SK-N-SH (cell line): ENCODE measurements at regions not wholly inside any gene's neighbourhood (a gene's known extent, or its start where the extent isn't known, plus 50 kb on each side); places are given as distances from the start of the nearest gene placed in this dataset.

Experiments
- CTCF ChIA-PET: fragments of 300-600, 350-600 bp; formaldehyde crosslinking; extraction: SDS; loops from one replicate; lab custom pipeline; 2021; lab: Yijun Ruan, JAX
- POLR2A ChIA-PET: fragments of 350-600 bp; sonication (Branson Sonifier 250); formaldehyde crosslinking; extraction: SDS; loops from one replicate; lab custom pipeline; 2020; ENCODE audit warnings: antibody characterized with exemption, inconsistent platforms; lab: Yijun Ruan, JAX
- DNase-seq: peaks from one replicate; pipeline ENCODE4 v3.0.0; 2012
- H2AFZ ChIP-seq: fragments of 200-600 bp; sonication (generic); 2 replicates; pipeline ENCODE4 v1.8.1; 2016; ENCODE audit warnings: antibody characterized with exemption, mild to moderate bottlenecking, low read depth
- H3F3A ChIP-seq: fragments of 200-600 bp; sonication (generic); replicated peaks from 2 replicates; pipeline ENCODE3; 2016; ENCODE audit warnings: antibody characterized with exemption, mild to moderate bottlenecking; ENCODE audit not compliant: insufficient read depth
- H3K27ac ChIP-seq, 2 experiments: fragments of 200-500 bp in 1 of 2; fragments of 200-600 bp in 1 of 2; sonication (Bioruptor generic) in 1 of 2; sonication (generic), shearing (Covaris generic) in 1 of 2; 2 replicates each; pipeline versions ENCODE4 v1.5.1 to v1.6.1; 2014 to 2016; ENCODE audit warnings: low read depth in 2 of 2, inconsistent platforms in 1 of 2, low read length in 1 of 2, mild to moderate bottlenecking in 1 of 2, mixed read lengths in 1 of 2
- H3K27me3 ChIP-seq: fragments of 200-600 bp; sonication (generic), shearing (Covaris generic); 2 replicates; pipeline ENCODE4 v1.6.1; 2016; ENCODE audit warnings: mixed run types; ENCODE audit not compliant: insufficient read depth
- H3K36me3 ChIP-seq, 2 experiments: fragments of 200-500 bp in 1 of 2; fragments of 200-600 bp in 1 of 2; sonication (Bioruptor generic) in 1 of 2; sonication (generic) in 1 of 2; replicated peaks in 1 of 2; 2 replicates each; pipeline versions ENCODE3 to v1.5.1; 2014 to 2016; ENCODE audit warnings: low read length in 1 of 2, mild to moderate bottlenecking in 1 of 2; ENCODE audit not compliant: insufficient read depth in 2 of 2, control insufficient read depth in 1 of 2
- H3K4me1 ChIP-seq, 2 experiments: fragments of 200-500 bp in 1 of 2; fragments of 200-600 bp in 1 of 2; sonication (Bioruptor generic) in 1 of 2; sonication (generic), shearing (Covaris generic) in 1 of 2; 2 replicates each; pipeline versions ENCODE4 v1.5.1 to v1.6.1; 2014 to 2016; ENCODE audit warnings: low read depth in 1 of 2, low read length in 1 of 2, mixed run types in 1 of 2; ENCODE audit not compliant: insufficient read depth in 2 of 2, control insufficient read depth in 1 of 2
- H3K4me2 ChIP-seq: fragments of 200-600 bp; sonication (generic), shearing (Covaris generic); 2 replicates; pipeline ENCODE4 v1.6.1; 2017; ENCODE audit warnings: mixed run types
- H3K4me3 ChIP-seq, 2 experiments: fragments of 200-500 bp in 1 of 2; fragments of 200-600 bp in 1 of 2; sonication (Bioruptor generic) in 1 of 2; sonication (generic), shearing (Covaris generic) in 1 of 2; 2 replicates each; pipeline versions ENCODE4 v1.5.1 to v1.8.1; 2014 to 2016; ENCODE audit warnings: low read depth in 2 of 2, inconsistent platforms in 1 of 2, low read length in 1 of 2, mild to moderate bottlenecking in 1 of 2, mixed read lengths in 1 of 2, moderate library complexity in 1 of 2
- H3K79me2 ChIP-seq: fragments of 200-600 bp; sonication (generic); 2 replicates; pipeline ENCODE4 v1.8.1; 2017; ENCODE audit warnings: mild to moderate bottlenecking; ENCODE audit not compliant: insufficient read depth
- H3K9ac ChIP-seq: fragments of 200-600 bp; sonication (generic); 2 replicates; pipeline ENCODE4 v1.6.1; 2017; ENCODE audit warnings: mixed run types
- H3K9me2 ChIP-seq: fragments of 200-600 bp; sonication (generic); 2 replicates; pipeline ENCODE4 v1.6.1; 2017; ENCODE audit warnings: mixed run types
- H3K9me3 ChIP-seq: fragments of 200-600 bp; sonication (generic); 2 replicates; pipeline ENCODE4 v1.6.1; 2017; ENCODE audit warnings: mixed run types, mild to moderate bottlenecking, moderate library complexity
- H4K20me1 ChIP-seq: fragments of 200-600 bp; sonication (generic); 2 replicates; pipeline ENCODE4 v1.6.1; 2017; ENCODE audit warnings: mild to moderate bottlenecking, mixed run types; ENCODE audit not compliant: insufficient read depth
- FOXJ3 ChIP-seq: sonication (generic); formaldehyde crosslinking; IDR thresholded peaks from 2 replicates; pipeline ENCODE4 v1.5.1; 2020; ENCODE audit warnings: mild to moderate bottlenecking, missing genetic modification reagents
- GATA2 ChIP-seq: sonication (generic); formaldehyde crosslinking; IDR thresholded peaks from 2 replicates; pipeline ENCODE4 v1.5.0; 2020; ENCODE audit warnings: mild to moderate bottlenecking, missing genetic modification reagents
- JUND ChIP-seq: IDR thresholded peaks from 2 replicates; pipeline ENCODE4 v1.4.0; 2012
- POLR2AphosphoS5 ChIP-seq: IDR thresholded peaks from 2 replicates; pipeline ENCODE4 v1.6.1; 2012; ENCODE audit warnings: low read depth, low read length
- RAD21 ChIP-seq: IDR thresholded peaks from 2 replicates; pipeline ENCODE4 v1.6.1; 2012; ENCODE audit warnings: mild to moderate bottlenecking, low read length
- RXRA ChIP-seq: IDR thresholded peaks from 2 replicates; pipeline ENCODE4 v1.4.0; 2012; ENCODE audit warnings: low read depth, mild to moderate bottlenecking, borderline replicate concordance
- SIN3A ChIP-seq: IDR thresholded peaks from 2 replicates; pipeline ENCODE4 v1.6.1; 2012; ENCODE audit warnings: low read depth, mild to moderate bottlenecking, low read length, moderate library complexity, borderline replicate concordance
- SMC3 ChIP-seq: IDR thresholded peaks from 2 replicates; pipeline ENCODE4 v1.6.1; 2012; ENCODE audit warnings: low read depth, low read length, improper control_type of control experiment
- WGBS: methylation state at CpG from one replicate; pipeline ENCODE4 v1.1.6; 2017; ENCODE audit warnings: low lambda C conversion rate; 5-methylcytosine and 5-hydroxymethylcytosine counted together
- TF ChIP-seq, protein P1 (sequence below): IDR thresholded peaks from 2 replicates; pipeline ENCODE4 v1.6.1; 2012; ENCODE audit warnings: mild to moderate bottlenecking, low read depth, low read length, moderate library complexity
- TF ChIP-seq, protein P2 (sequence below): fragments of 150-350 bp; IDR thresholded peaks from 2 replicates; pipeline ENCODE4 v1.6.1; 2017; ENCODE audit warnings: antibody characterized with exemption, low read length, low read depth, borderline replicate concordance
- TF ChIP-seq, protein P3 (sequence below): fragments of 150-350 bp; IDR thresholded peaks from 2 replicates; pipeline ENCODE4 v1.6.1; 2016; ENCODE audit warnings: mild to moderate bottlenecking, low read depth, low read length
- TF ChIP-seq, protein P4 (sequence below): IDR thresholded peaks from 2 replicates; pipeline ENCODE4 v1.4.0; 2012; ENCODE audit warnings: low read depth

DNA sequence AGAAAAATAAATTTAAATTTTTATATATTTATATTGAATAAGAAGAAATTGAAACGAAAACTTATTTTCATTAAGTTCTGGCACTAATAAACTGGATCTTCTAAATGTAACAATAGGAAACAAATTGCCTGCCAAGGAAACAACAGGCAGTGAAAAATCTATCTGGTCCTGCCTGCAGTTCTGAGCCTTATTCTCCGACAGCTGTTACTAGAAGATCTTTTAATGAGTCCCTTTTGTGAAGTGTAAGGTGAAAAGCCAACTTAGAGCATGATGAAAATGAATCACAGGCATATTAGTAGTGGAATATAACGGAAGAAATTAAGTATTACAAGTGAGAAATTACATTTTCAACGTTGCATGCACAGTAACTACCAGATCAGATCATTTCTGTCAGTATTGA is 1002.7 kb upstream of the PCDH20 start:
- POLR2A ChIA-PET, result no interaction called here
- Histone ChIP-seq H4K20me1 (no peaks in the 10 kb centered on the region), H3K4me1 (no peaks in the 10 kb centered on the region; a peak in 1 of 4 replicates), H2AFZ (no peak overlapping the region), H3K9me3 (no peaks in the 10 kb centered on the region; the same call in 1 of the 2 replicates), H3F3A (no peaks in the 10 kb centered on the region), H3K9me2 (no peaks in the 10 kb centered on the region), H3K9ac (no peak overlapping the region), H3K4me2 (no peak overlapping the region), H3K79me2 (no peaks in the 10 kb centered on the region), H3K36me3 (no peaks in the 10 kb centered on the region), H3K27me3 (no peaks in the 10 kb centered on the region), H3K27ac (no peak overlapping the region), H3K4me3 (no peak overlapping the region)
- 41% methylated on average over 4 of the region's 4 CpGs for WGBS
- TF ChIP-seq RAD21 (no peak), SIN3A (no peak), JUND (no peak), POLR2AphosphoS5 (no peak), RXRA (no peak)
- CTCF ChIA-PET, result no interaction called here
- DNase-seq, result no peak

DNA sequence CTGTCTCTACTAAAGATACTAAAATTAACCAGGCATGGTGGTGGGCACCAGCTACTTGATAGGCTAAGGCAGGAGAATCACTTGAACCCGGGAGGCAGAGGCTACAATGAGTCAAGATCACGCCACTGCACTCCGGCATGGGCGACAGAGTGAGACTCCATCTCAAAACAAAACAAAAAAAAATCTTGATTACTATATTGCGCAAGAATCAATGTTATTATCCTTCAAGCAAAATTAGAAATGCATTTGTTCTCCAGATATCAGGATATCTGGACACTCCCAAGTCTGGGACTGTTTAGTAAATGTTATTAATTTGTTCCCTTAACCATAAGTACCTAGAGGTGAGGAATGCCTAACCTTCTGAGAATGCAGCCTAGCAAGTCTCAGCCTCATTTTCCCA is 992.2 kb upstream of the PCDH20 start:
- H3F3A ChIP-seq, result no peaks in the 10 kb centered on the region
- POLR2A ChIA-PET, result no interaction called here
- H3K27me3 ChIP-seq, result no peaks in the 10 kb centered on the region
- no peaks in the 10 kb centered on the region for H3K9me3 ChIP-seq
- H3K36me3 ChIP-seq, result no peaks in the 10 kb centered on the region
- H4K20me1 ChIP-seq, result no peaks in the 10 kb centered on the region
- DNase-seq, result no peak
- H3K79me2 ChIP-seq, result no peaks in the 10 kb centered on the region
- no peak overlapping the region for H3K27ac ChIP-seq
- TF ChIP-seq GATA2 (CRISPR knock-in tag) (no peak), SMC3 (no peak), POLR2AphosphoS5 (no peak), RAD21 (no peak), FOXJ3 (CRISPR knock-in tag) (no peak)
- TF ChIP-seq, protein P1, sequence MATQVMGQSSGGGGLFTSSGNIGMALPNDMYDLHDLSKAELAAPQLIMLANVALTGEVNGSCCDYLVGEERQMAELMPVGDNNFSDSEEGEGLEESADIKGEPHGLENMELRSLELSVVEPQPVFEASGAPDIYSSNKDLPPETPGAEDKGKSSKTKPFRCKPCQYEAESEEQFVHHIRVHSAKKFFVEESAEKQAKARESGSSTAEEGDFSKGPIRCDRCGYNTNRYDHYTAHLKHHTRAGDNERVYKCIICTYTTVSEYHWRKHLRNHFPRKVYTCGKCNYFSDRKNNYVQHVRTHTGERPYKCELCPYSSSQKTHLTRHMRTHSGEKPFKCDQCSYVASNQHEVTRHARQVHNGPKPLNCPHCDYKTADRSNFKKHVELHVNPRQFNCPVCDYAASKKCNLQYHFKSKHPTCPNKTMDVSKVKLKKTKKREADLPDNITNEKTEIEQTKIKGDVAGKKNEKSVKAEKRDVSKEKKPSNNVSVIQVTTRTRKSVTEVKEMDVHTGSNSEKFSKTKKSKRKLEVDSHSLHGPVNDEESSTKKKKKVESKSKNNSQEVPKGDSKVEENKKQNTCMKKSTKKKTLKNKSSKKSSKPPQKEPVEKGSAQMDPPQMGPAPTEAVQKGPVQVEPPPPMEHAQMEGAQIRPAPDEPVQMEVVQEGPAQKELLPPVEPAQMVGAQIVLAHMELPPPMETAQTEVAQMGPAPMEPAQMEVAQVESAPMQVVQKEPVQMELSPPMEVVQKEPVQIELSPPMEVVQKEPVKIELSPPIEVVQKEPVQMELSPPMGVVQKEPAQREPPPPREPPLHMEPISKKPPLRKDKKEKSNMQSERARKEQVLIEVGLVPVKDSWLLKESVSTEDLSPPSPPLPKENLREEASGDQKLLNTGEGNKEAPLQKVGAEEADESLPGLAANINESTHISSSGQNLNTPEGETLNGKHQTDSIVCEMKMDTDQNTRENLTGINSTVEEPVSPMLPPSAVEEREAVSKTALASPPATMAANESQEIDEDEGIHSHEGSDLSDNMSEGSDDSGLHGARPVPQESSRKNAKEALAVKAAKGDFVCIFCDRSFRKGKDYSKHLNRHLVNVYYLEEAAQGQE, result no peak
- TF ChIP-seq, protein P2, sequence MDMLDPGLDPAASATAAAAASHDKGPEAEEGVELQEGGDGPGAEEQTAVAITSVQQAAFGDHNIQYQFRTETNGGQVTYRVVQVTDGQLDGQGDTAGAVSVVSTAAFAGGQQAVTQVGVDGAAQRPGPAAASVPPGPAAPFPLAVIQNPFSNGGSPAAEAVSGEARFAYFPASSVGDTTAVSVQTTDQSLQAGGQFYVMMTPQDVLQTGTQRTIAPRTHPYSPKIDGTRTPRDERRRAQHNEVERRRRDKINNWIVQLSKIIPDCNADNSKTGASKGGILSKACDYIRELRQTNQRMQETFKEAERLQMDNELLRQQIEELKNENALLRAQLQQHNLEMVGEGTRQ, result no peak
- TF ChIP-seq, protein P3, sequence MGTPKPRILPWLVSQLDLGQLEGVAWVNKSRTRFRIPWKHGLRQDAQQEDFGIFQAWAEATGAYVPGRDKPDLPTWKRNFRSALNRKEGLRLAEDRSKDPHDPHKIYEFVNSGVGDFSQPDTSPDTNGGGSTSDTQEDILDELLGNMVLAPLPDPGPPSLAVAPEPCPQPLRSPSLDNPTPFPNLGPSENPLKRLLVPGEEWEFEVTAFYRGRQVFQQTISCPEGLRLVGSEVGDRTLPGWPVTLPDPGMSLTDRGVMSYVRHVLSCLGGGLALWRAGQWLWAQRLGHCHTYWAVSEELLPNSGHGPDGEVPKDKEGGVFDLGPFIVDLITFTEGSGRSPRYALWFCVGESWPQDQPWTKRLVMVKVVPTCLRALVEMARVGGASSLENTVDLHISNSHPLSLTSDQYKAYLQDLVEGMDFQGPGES, result no peak
- TF ChIP-seq, protein P4, sequence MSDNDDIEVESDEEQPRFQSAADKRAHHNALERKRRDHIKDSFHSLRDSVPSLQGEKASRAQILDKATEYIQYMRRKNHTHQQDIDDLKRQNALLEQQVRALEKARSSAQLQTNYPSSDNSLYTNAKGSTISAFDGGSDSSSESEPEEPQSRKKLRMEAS, result no peak
- whole genome bisulfite sequencing, result 79% methylated on average over 5 of the region's 5 CpGs
- no peak overlapping the region for H3K4me2 ChIP-seq
- no peak overlapping the region for H3K9ac ChIP-seq
- CTCF ChIA-PET, result no interaction called here
- no peaks in the 10 kb centered on the region for H3K4me1 ChIP-seq
- H2AFZ ChIP-seq, result no peak overlapping the region
- H3K9me2 ChIP-seq, result no peaks in the 10 kb centered on the region
- H3K4me3 ChIP-seq, result no peak overlapping the region
